ENCODE measurements at regions not wholly inside any gene's neighbourhood (a gene's known extent, or its start where the extent isn't known, plus 50 kb on each side); places are given as distances from the start of the nearest gene placed in this dataset.

GRCh38 chr1:55323760-55324159 lies 108.6 kb upstream of the USP24 start:
- Histone ChIP-seq H3K4me1 (ENCODE audit: control insufficient read depth, extremely low read depth, insufficient read depth, low read length) (peaks cover 3% of the 10 kb centered on the region), H3K9ac (ENCODE audit: insufficient read depth, low read length) (no peak overlapping the region), H3K27me3 (ENCODE audit: control insufficient read depth, insufficient read depth, low read length) (no peaks in the 10 kb centered on the region), H4K20me1 (ENCODE audit: control insufficient read depth, extremely low read depth, insufficient read depth, low read length) (no peaks in the 10 kb centered on the region), H2AFZ (ENCODE audit: low read length) (no peak overlapping the region), H3K36me3 (ENCODE audit: control insufficient read depth, insufficient read depth, low read length) (no peaks in the 10 kb centered on the region), H3K79me2 (ENCODE audit: control insufficient read depth, insufficient read depth, low read length) (no peaks in the 10 kb centered on the region), H3K27ac (ENCODE audit: insufficient read depth, low read length) (no peak overlapping the region), H3K9me3 (ENCODE audit: control insufficient read depth, insufficient read depth, low read depth, low read length) (no peaks in the 10 kb centered on the region), H3K4me2 (ENCODE audit: extremely low read depth, insufficient read depth, low read length) (no peak overlapping the region), H3K4me3 (replicated peaks in 1 of 4; ENCODE audit: control extremely low read depth in 1 of 4, insufficient read depth in 1 of 4, low read depth in 3 of 4, low read length in 4 of 4) (no peak overlapping the region)
- no peak for DNase-seq (ENCODE audit: low read depth in 2 of 2)
- TF ChIP-seq EZH2 (IDR thresholded peaks at IDR 0.05; ENCODE audit: low read length, missing control alignments) (no peak), CTCF (conservative IDR thresholded peaks at IDR 0.05 in 1 of 2, IDR thresholded peaks at IDR 0.05 in 1 of 2; ENCODE audit: low read depth in 1 of 2, low read length in 2 of 2) (no peak)

GRCh38 chr1:55322842-55323241 lies 107.7 kb upstream of the USP24 start:
- Histone ChIP-seq H3K9ac (ENCODE audit: insufficient read depth, low read length) (no peak overlapping the region), H3K4me3 (replicated peaks in 1 of 4; ENCODE audit: control extremely low read depth in 1 of 4, insufficient read depth in 1 of 4, low read depth in 3 of 4, low read length in 4 of 4) (no peak overlapping the region), H3K36me3 (ENCODE audit: control insufficient read depth, insufficient read depth, low read length) (no peaks in the 10 kb centered on the region), H4K20me1 (ENCODE audit: control insufficient read depth, extremely low read depth, insufficient read depth, low read length) (no peaks in the 10 kb centered on the region), H3K9me3 (ENCODE audit: control insufficient read depth, insufficient read depth, low read depth, low read length) (no peaks in the 10 kb centered on the region), H2AFZ (ENCODE audit: low read length) (no peak overlapping the region), H3K4me1 (ENCODE audit: control insufficient read depth, extremely low read depth, insufficient read depth, low read length) (peaks cover 3% of the 10 kb centered on the region), H3K79me2 (ENCODE audit: control insufficient read depth, insufficient read depth, low read length) (no peaks in the 10 kb centered on the region), H3K27me3 (ENCODE audit: control insufficient read depth, insufficient read depth, low read length) (no peaks in the 10 kb centered on the region), H3K27ac (ENCODE audit: insufficient read depth, low read length) (no peak overlapping the region), H3K4me2 (ENCODE audit: extremely low read depth, insufficient read depth, low read length) (no peak overlapping the region)
- TF ChIP-seq EZH2 (IDR thresholded peaks at IDR 0.05; ENCODE audit: low read length, missing control alignments) (no peak), CTCF (conservative IDR thresholded peaks at IDR 0.05 in 1 of 2, IDR thresholded peaks at IDR 0.05 in 1 of 2; ENCODE audit: low read depth in 1 of 2, low read length in 2 of 2) (no peak)
- no peak for DNase-seq (ENCODE audit: low read depth in 2 of 2)

GRCh38 chr1:55321942-55322341 lies 106.8 kb upstream of the USP24 start:
- Histone ChIP-seq H3K4me3 (replicated peaks in 1 of 4; ENCODE audit: control extremely low read depth in 1 of 4, insufficient read depth in 1 of 4, low read depth in 3 of 4, low read length in 4 of 4) (no peak overlapping the region), H3K9me3 (ENCODE audit: control insufficient read depth, insufficient read depth, low read depth, low read length) (no peaks in the 10 kb centered on the region), H3K9ac (ENCODE audit: insufficient read depth, low read length) (no peak overlapping the region), H4K20me1 (ENCODE audit: control insufficient read depth, extremely low read depth, insufficient read depth, low read length) (no peaks in the 10 kb centered on the region), H3K36me3 (ENCODE audit: control insufficient read depth, insufficient read depth, low read length) (no peaks in the 10 kb centered on the region), H3K4me2 (ENCODE audit: extremely low read depth, insufficient read depth, low read length) (no peak overlapping the region), H3K4me1 (ENCODE audit: control insufficient read depth, extremely low read depth, insufficient read depth, low read length) (peaks cover 3% of the 10 kb centered on the region), H2AFZ (ENCODE audit: low read length) (no peak overlapping the region), H3K79me2 (ENCODE audit: control insufficient read depth, insufficient read depth, low read length) (no peaks in the 10 kb centered on the region), H3K27ac (ENCODE audit: insufficient read depth, low read length) (no peak overlapping the region), H3K27me3 (ENCODE audit: control insufficient read depth, insufficient read depth, low read length) (no peaks in the 10 kb centered on the region)
- peak; percentile 64 to 83 for DNase-seq (ENCODE audit: low read depth in 2 of 2)
- TF ChIP-seq EZH2 (IDR thresholded peaks at IDR 0.05; ENCODE audit: low read length, missing control alignments) (no peak), CTCF (conservative IDR thresholded peaks at IDR 0.05 in 1 of 2, IDR thresholded peaks at IDR 0.05 in 1 of 2; ENCODE audit: low read depth in 1 of 2, low read length in 2 of 2) (no peak)
